ENCODE measurements at regions not wholly inside any gene's neighbourhood (a gene's known extent, or its start where the extent isn't known, plus 50 kb on each side); places are given as distances from the start of the nearest gene placed in this dataset.

DNA sequence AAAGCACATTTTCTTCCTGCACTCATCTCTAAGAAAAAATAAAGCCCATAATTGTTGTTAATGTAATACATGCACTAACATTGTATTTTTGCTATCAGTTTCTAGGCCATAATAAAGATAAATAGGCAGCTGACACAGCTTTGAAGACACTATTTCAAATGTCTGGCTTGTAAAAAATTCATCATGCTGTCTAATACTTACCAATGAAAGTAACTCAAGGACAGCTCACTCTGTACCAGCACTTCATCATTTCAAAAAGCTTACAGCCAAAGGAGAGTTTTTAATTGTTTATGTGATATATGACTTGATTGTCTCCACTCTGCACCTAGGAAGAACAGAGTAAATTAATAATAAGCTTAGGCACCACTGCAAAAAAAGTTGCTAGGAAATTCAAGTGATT, 1423.3 kb upstream of the PCDH20 start:
- TF ChIP-seq, protein P1, sequence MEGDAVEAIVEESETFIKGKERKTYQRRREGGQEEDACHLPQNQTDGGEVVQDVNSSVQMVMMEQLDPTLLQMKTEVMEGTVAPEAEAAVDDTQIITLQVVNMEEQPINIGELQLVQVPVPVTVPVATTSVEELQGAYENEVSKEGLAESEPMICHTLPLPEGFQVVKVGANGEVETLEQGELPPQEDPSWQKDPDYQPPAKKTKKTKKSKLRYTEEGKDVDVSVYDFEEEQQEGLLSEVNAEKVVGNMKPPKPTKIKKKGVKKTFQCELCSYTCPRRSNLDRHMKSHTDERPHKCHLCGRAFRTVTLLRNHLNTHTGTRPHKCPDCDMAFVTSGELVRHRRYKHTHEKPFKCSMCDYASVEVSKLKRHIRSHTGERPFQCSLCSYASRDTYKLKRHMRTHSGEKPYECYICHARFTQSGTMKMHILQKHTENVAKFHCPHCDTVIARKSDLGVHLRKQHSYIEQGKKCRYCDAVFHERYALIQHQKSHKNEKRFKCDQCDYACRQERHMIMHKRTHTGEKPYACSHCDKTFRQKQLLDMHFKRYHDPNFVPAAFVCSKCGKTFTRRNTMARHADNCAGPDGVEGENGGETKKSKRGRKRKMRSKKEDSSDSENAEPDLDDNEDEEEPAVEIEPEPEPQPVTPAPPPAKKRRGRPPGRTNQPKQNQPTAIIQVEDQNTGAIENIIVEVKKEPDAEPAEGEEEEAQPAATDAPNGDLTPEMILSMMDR (IDR thresholded peaks at IDR 0.05): no peak
- TF ChIP-seq POLR2A (IDR thresholded peaks at IDR 0.05): no peak

Measured in ovary (tissue), 3 donors.